Activated CD8-positive, alpha-beta memory T cell treated with anti-CD3 and anti-CD28 coated beads, Interleukin-2, amount 10 ng/mL, durations not matched to agents 7 days and 5 days (primary cell): ENCODE measurements at regions not wholly inside any gene's neighbourhood (a gene's known extent, or its start where the extent isn't known, plus 50 kb on each side); places are given as distances from the start of the nearest gene placed in this dataset.
"Not testable (repeated sequence)": the region's sequence is repeated elsewhere in the genome, so short reads cannot be mapped to it uniquely, and the experiment has no call there.

ENCODE experiments used
- ATAC-seq: fragments of 150-1000 bp; cut with Tn5 transposase; one replicate; pipeline ENCODE4 v1.10.0; 2021; ENCODE audit warnings: moderate library complexity
- CTCF ChIA-PET: fragments of 350-600 bp; sonication (Branson Sonifier 250); formaldehyde crosslinking; loops from one replicate; lab custom pipeline; 2021; ENCODE audit warnings: antibody characterized with exemption; lab: Charles Lee
- DNase-seq: peaks from one replicate; pipeline ENCODE4 v3.0.0-alpha.2; 2020
- H3K27ac Mint-ChIP-seq: one replicate; pipeline ENCODE4 v1.8.0; 2021; ENCODE audit warnings: mild to moderate bottlenecking, mixed read lengths
- H3K27me3 Mint-ChIP-seq: one replicate; pipeline ENCODE4 v1.8.0; 2021; ENCODE audit warnings: mixed read lengths
- H3K36me3 Mint-ChIP-seq: one replicate; pipeline ENCODE4 v1.8.0; 2021; ENCODE audit warnings: mild to moderate bottlenecking, mixed read lengths
- H3K4me1 Mint-ChIP-seq: one replicate; pipeline ENCODE4 v1.8.0; 2021; ENCODE audit warnings: mixed read lengths
- H3K4me3 Mint-ChIP-seq: one replicate; pipeline ENCODE4 v1.8.0; 2021; ENCODE audit warnings: mild to moderate bottlenecking, moderate library complexity, mixed read lengths
- H3K9me3 Mint-ChIP-seq: one replicate; pipeline ENCODE4 v1.8.0; 2022; ENCODE audit warnings: low read depth, mixed read lengths

DNA sequence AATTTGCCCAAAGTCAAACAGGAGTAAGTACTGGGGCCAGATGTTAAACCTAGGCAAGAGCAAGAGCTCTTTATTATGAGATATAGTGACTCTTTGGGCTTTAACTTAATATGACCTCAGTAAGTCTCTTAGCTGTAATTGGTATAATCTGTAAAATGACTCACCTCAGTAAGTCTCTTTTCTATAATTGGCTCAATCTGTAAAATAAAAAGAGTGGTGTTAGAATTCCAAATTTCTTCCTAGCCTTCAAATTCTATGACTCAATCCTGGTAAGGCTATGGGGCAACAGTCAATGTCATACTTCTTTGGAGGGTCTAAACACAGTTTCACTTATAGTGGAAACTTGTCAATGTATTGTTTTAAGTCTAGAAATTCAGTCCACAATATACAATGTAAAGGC, 1608.9 kb upstream of the PIK3C3 start:
- DNase-seq (no peak), ATAC-seq (no peak)
- Mint-ChIP-seq H3K4me1 (no peaks in the 10 kb centered on the region), H3K27ac (no peak overlapping the region), H3K36me3 (no peaks in the 10 kb centered on the region), H3K27me3 (no peaks in the 10 kb centered on the region), H3K4me3 (no peak overlapping the region), H3K9me3 (peaks cover 11% of the 10 kb centered on the region)
- CTCF ChIA-PET: no interaction called here

DNA sequence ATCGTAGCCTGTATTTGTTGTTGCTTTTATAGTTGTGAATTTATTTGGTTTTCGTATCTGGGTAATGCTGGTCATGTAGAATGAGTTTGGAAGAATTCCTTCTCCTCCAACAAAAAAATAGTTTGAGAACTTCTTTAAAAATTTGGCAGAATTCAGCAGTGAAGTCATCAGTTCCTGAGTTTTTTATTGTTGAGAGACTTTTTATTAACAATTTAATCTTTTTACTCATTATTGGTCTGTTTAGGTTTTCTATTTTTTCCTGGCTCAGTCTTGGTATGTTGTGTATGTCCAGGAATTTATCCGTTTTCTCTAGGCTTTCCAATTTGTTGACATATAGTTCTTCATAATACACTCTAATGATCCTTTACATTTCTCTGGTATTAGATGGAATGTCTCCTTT, 1613.3 kb upstream of the PIK3C3 start:
- H3K9me3 Mint-ChIP-seq: peaks cover 17% of the 10 kb centered on the region
- H3K27ac Mint-ChIP-seq: no peak overlapping the region
- H3K4me1 Mint-ChIP-seq: no peaks in the 10 kb centered on the region
- H3K27me3 Mint-ChIP-seq: no peaks in the 10 kb centered on the region
- DNase-seq (no peak), ATAC-seq (no peak)
- H3K36me3 Mint-ChIP-seq: no peaks in the 10 kb centered on the region
- CTCF ChIA-PET: no interaction called here
- no peak overlapping the region for H3K4me3 Mint-ChIP-seq

DNA sequence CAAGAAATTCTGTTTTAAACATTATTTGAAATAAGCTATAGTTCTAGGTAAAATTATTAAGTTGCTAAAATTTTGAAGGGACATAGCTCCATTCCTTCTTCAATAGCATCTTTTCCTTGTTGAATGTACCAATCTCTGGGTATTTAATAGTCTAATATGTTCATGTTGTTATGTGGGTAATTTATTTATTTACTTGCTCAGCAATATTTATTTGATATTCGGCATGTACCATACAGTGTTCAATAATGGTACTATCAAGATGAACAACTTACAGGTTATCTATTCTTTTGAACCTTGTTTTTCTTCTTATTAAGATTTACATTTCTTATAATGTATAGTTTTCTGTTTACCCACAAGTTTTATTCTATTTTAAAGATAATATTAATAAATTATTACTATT, 1616.8 kb upstream of the PIK3C3 start:
- Mint-ChIP-seq H3K4me3 (no peak overlapping the region), H3K4me1 (no peaks in the 10 kb centered on the region), H3K36me3 (no peaks in the 10 kb centered on the region), H3K27ac (no peak overlapping the region), H3K27me3 (no peaks in the 10 kb centered on the region), H3K9me3 (peaks cover 18% of the 10 kb centered on the region)
- ATAC-seq: no peak
- CTCF ChIA-PET: no interaction called here
- DNase-seq: no peak

DNA sequence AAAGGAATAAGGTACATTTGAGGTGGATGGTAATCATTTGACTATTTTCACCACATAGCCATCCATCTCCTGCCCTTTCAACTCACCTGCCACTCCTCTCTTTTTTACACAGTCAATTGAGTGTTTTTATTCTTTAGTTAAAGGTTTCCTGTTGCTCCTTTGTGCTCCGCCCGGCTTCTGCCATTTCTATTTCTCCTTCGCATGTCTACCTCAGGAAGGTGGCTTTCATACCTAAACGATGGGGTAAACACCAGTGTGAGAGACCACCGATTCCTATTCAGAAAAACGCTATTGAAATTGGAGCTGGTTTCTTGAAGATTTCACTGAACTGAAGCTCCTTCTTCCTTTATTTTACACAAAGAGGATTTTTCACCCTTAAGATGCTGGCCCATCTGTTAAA, 1628.0 kb upstream of the PIK3C3 start:
- Mint-ChIP-seq H3K4me3 (no peak overlapping the region), H3K4me1 (no peaks in the 10 kb centered on the region), H3K27me3 (no peaks in the 10 kb centered on the region), H3K36me3 (no peaks in the 10 kb centered on the region), H3K9me3 (peaks cover 8% of the 10 kb centered on the region), H3K27ac (no peak overlapping the region)
- CTCF ChIA-PET: no interaction called here
- no peak for DNase-seq
- ATAC-seq: no peak

DNA sequence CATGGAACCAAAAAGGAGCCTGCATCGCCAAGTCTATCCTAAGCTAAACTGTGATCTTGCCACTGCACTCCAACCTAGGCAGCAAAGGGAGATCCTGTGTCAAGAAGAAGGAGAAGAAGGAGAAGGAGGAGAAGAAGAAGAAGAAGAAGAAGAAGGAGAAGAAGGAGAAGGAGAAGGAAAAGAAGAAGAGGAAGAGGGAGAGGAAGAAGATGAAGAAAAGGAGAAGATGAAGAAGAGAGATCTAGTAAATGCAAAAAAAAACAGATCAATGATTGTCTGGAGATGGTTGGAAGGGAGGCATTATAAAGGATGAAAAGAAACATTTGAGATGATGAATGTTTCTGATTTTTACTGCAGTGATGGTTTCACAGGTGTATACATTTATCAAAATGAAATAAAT, 1629.0 kb upstream of the PIK3C3 start:
- Mint-ChIP-seq H3K4me3 (no peak overlapping the region), H3K27ac (no peak overlapping the region), H3K4me1 (no peaks in the 10 kb centered on the region), H3K9me3 (peaks cover 12% of the 10 kb centered on the region), H3K27me3 (no peaks in the 10 kb centered on the region), H3K36me3 (peaks cover 1% of the 10 kb centered on the region)
- DNase-seq (no peak), ATAC-seq (no peak)
- CTCF ChIA-PET: no interaction called here

DNA sequence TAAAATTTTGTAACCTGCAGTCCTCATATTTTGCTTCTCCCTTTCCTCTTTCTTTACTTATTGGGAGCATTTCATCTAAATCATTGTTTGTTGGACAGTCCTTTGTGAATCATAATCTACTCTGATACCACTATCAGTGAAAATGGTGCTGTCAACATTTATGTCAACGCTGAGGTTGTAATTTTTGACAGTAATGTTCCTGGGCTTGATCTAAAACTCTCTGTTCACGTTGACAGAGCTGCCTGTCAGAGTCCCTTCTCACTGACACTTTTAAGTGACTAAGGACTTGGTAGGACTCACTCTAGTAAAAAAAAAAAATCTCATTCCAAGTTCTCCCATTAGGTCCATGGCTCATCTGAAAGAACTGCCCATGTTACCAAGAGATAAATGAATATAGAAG, 1640.8 kb upstream of the PIK3C3 start:
- no peak for DNase-seq
- Mint-ChIP-seq H3K36me3 (no peaks in the 10 kb centered on the region), H3K27ac (no peak overlapping the region), H3K9me3 (peaks cover 8% of the 10 kb centered on the region), H3K4me3 (no peak overlapping the region), H3K27me3 (no peaks in the 10 kb centered on the region), H3K4me1 (no peaks in the 10 kb centered on the region)
- CTCF ChIA-PET: no interaction called here
- ATAC-seq: no peak

DNA sequence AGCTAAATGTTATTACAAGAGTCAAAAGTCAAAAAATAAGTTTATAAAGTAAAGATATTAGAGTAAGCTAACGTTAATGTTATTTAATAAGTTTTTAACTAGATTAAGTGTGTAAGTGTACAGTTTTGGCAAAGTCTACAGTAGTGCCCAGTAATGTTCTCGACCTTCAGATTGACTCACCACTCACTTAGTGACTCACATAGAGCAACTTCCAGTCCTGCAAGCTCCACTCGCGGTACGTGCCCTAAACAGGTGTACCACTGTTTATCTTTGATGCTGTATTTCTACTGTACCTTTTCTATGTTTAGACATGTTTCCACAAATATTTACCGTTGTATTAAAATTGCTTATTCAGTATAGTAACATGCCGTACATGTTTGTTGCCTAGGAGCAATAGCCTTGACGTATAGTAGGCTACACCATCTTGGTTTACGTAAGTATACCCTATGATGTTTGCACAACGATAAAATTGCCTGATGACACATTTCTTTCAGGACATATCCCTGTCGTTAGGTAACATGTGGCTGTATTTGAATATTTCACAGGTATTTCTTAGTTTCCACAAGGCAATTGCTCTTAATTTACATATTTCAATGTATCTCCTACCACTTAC, 1641.9 kb upstream of the PIK3C3 start:
- H3K36me3 Mint-ChIP-seq: no peaks in the 10 kb centered on the region
- H3K4me3 Mint-ChIP-seq: no peak overlapping the region

DNA sequence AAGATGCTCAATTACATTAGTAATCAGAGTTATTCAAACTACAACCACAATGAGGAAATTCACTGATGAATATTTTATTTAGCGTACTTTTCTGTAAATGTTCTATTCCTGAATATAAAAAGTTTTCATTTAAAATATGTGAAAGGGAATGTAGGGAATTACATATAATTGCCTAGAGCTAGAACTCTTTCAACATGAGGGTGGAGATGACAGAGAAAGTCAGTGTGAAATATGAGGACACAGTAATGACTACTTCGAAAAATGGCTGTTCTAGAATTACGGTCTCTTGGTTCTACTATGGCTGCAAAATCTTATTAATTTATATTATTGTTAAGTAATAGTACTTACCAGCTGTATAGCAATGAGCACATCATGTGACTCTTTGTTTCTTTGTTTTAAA, 1647.4 kb upstream of the PIK3C3 start:
- Mint-ChIP-seq H3K36me3 (no peaks in the 10 kb centered on the region), H3K27me3 (no peaks in the 10 kb centered on the region), H3K27ac (no peak overlapping the region), H3K4me3 (no peak overlapping the region), H3K4me1 (no peaks in the 10 kb centered on the region), H3K9me3 (peaks cover 12% of the 10 kb centered on the region)
- DNase-seq (no peak), ATAC-seq (no peak)
- CTCF ChIA-PET: no interaction called here

More for the DNA sequence above, 1641.9 kb upstream of the PIK3C3 start:
- Mint-ChIP-seq H3K4me1 (no peaks in the 10 kb centered on the region), H3K27me3 (no peaks in the 10 kb centered on the region), H3K27ac (no peak overlapping the region), H3K9me3 (peaks cover 8% of the 10 kb centered on the region)
- DNase-seq (no peak), ATAC-seq (no peak)
- CTCF ChIA-PET: interaction anchor here (1.2 kb wide), 1 partner anchor 16 kb away, joined by 3 read pairs; no protein-coding TSS in a partner anchor

DNA sequence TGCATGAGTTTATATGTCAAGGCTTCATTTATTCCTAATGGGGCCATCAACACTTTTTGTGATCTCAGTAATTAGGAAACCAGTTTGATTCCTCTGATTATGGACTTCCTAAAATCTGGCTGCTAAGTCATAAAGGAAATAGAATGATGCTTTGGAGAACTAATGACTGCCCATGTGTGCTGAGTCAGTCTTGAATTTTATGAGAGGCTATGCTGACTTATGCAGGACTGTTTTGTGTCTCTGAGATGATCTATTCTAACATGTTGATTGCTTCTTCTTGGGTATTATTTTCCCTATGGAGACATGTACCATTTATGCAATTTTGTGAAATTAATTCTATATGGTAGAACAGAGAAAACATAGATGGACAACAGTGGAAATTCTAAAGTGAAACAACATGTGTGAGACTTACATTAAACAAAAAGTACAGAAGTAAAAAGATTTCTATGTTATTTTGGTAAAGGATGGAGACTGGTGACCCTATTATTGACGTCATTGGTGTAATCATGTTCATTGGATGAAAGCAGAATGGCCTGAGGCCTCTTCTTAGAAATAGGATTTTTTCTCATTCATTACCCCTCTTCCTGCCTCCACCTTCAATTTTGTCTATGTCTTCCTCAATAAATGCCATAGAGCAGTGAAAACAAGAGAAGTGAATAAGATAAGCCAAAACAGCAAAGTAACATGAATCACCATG, 1658.2 kb upstream of the PIK3C3 start:
- Mint-ChIP-seq H3K27ac (no peak overlapping the region), H3K27me3 (no peaks in the 10 kb centered on the region), H3K9me3 (peaks cover 7% of the 10 kb centered on the region), H3K4me1 (no peaks in the 10 kb centered on the region), H3K36me3 (no peaks in the 10 kb centered on the region), H3K4me3 (no peak overlapping the region)
- ATAC-seq (no peak), DNase-seq (no peak)
- CTCF ChIA-PET: no interaction called here

DNA sequence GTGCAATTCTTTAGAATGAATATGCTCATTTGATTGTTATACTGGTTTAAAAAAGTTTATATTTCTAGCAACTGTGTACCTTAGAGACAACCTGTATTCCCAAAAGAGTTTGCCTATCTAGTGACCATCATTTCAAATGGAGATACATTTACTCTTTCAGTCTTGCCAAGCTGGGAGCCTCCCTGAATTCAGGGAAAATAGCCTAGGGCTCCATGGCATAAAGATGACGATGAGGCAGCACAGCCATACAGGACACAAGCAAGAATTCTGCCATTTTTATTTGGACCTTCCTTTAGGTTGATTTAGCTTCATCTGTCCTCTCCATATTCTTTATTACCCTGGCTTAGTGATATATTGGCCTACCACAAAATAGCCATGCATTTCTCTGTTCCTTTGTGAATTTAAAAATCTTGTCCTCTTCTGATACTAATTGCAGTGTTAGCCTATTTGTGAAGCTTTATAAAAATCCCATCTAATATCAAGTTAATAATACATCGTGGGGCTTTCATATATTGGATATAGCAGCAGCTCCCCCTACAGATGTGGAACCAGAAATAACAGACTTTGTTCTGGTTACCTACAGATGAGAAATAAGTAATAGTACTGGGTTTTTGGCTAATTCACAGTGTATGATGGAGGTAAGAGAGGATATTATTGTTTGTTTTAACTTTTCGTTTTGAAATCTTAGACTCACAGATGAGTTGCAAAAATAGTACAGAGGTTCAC, 1661.9 kb upstream of the PIK3C3 start:
- no peak for ATAC-seq
- Mint-ChIP-seq H3K36me3 (no peaks in the 10 kb centered on the region), H3K9me3 (peaks cover 6% of the 10 kb centered on the region), H3K4me1 (no peaks in the 10 kb centered on the region), H3K4me3 (no peak overlapping the region), H3K27me3 (no peaks in the 10 kb centered on the region), H3K27ac (no peak overlapping the region)
- DNase-seq: no peak
- CTCF ChIA-PET: no interaction called here

DNA sequence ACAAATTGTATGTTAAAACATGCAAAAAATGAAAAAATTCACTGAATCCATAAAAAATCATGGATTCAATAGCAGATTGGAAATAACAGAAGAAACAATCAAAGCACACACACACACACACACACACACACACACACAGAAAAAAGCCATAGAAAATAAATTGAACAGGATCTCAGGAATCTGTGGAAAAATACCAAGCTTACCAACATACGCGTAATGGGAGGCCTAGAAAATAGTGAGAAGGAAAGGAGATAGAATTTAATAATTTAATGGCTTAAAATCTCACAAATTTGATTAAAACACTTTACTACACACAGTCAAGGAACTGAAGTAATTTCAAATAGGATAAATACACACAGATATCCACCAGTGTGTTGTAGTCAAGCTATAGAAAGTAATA, 1671.5 kb upstream of the PIK3C3 start:
- no peak for ATAC-seq
- CTCF ChIA-PET: no interaction called here
- H3K27ac Mint-ChIP-seq: no peak overlapping the region
- H3K27me3 Mint-ChIP-seq: no peaks in the 10 kb centered on the region
- no peak for DNase-seq
- no peaks in the 10 kb centered on the region for H3K4me1 Mint-ChIP-seq
- H3K4me3 Mint-ChIP-seq: no peak overlapping the region
- no peaks in the 10 kb centered on the region for H3K36me3 Mint-ChIP-seq
- peaks cover 14% of the 10 kb centered on the region for H3K9me3 Mint-ChIP-seq

DNA sequence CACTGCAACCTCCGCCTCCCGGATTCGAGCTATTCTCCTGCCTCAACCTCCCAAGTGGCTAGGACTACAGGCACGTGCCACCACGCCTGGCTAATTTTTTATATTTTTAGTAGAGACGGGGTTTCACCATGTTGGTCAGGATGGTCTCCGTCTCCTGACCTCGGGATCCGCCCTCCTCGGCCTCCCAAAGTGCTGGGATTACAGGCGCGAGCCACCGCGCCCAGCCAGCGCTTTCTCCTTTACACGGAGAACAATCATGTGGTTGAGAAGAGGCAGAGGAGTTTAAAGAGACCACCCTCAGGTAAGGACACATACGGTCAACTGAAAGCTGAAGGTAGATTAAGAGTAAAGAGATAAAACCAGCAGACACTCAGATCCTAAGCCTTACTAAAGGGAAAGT, 1673.7 kb upstream of the PIK3C3 start:
- H3K9me3 Mint-ChIP-seq: peaks cover 16% of the 10 kb centered on the region
- H3K27me3 Mint-ChIP-seq, H3K4me1 Mint-ChIP-seq, H3K27ac Mint-ChIP-seq, H3K4me3 Mint-ChIP-seq, H3K36me3 Mint-ChIP-seq, CTCF ChIA-PET, DNase-seq, ATAC-seq: not testable (repeated sequence)

DNA sequence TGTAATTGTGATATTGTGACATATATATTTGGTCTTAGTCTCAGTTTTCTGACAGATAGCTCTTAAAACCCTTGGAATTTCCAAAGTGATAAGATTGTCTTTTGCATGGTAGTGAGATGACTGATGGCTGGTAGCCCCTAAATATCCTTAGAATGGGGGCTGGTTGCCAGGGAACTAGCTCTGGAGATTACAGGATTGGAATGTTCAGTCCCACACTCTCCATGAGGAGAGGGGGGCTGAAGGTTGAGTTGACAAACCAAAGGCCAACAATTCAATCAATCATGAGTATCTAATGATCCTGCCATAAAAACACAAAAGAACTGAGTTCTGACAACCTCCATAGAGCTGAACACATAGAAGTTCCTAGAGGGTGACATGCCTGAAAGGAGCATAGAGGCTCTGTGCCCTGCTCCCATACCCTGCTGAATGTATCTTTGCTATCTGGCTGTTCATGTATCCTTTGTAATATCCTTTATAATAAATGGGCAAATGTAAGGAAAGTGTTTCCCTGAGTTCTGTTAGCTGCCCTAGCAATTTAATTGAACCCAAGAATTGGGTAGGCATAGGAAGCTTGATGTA, 1680.3 kb upstream of the PIK3C3 start:
- ATAC-seq: no peak
- H3K4me3 Mint-ChIP-seq: no peak overlapping the region
- no peaks in the 10 kb centered on the region for H3K4me1 Mint-ChIP-seq
- no peaks in the 10 kb centered on the region for H3K27me3 Mint-ChIP-seq
- H3K36me3 Mint-ChIP-seq: no peaks in the 10 kb centered on the region
- H3K9me3 Mint-ChIP-seq: peaks cover 8% of the 10 kb centered on the region
- CTCF ChIA-PET: no interaction called here
- no peak for DNase-seq
- no peak overlapping the region for H3K27ac Mint-ChIP-seq
